Keratinocyte (primary cell): ENCODE measurements at regions not wholly inside any gene's neighbourhood (a gene's known extent, or its start where the extent isn't known, plus 50 kb on each side); places are given as distances from the start of the nearest gene placed in this dataset.

Source experiments
- DNase-seq: peaks from one replicate; pipeline ENCODE4 v3.0.0-alpha.2; 2011; ENCODE audit warnings: low read depth, missing footprints, low spot score
- FAIRE-seq: peaks from 2 replicates; lab custom pipeline; 2011; peaks lifted over from hg19 to GRCh38; lab: Jason Lieb, UNC
- H2AFZ ChIP-seq: 2 replicates; pipeline ENCODE4 v1.6.0; 2012; ENCODE audit warnings: low read length, control low read depth, inconsistent platforms; ENCODE audit not compliant: control insufficient read depth
- H3K27ac ChIP-seq: 2 replicates; pipeline ENCODE4 v1.5.1; 2011; ENCODE audit warnings: low read length; ENCODE audit not compliant: control insufficient read depth, insufficient read depth
- H3K27me3 ChIP-seq: 3 replicates; pipeline ENCODE4 v1.6.0; 2011; ENCODE audit warnings: low read length; ENCODE audit not compliant: control insufficient read depth, insufficient read depth; ENCODE audit errors: extremely low read depth
- H3K36me3 ChIP-seq, 2 experiments: 2 replicates in 1 of 2; 3 replicates in 1 of 2; pipeline ENCODE4 v1.5.1; 2011; ENCODE audit warnings: low read length in 2 of 2, mild to moderate bottlenecking in 1 of 2; ENCODE audit not compliant: control insufficient read depth in 2 of 2, insufficient read depth in 2 of 2; ENCODE audit errors: extremely low read depth in 1 of 2
- H3K4me1 ChIP-seq: 3 replicates; pipeline ENCODE4 v1.5.1; 2011; ENCODE audit warnings: low read length; ENCODE audit not compliant: control insufficient read depth, insufficient read depth; ENCODE audit errors: extremely low read depth
- H3K4me2 ChIP-seq: 3 replicates; pipeline ENCODE4 v1.6.0; 2011; ENCODE audit warnings: low read depth, low read length; ENCODE audit not compliant: control insufficient read depth, insufficient read depth; ENCODE audit errors: extremely low read depth
- H3K4me3 ChIP-seq, 3 experiments: fragments of 200-600 bp in 1 of 3; sonication (generic) in 1 of 3; 2 replicates in 2 of 3; 3 replicates in 1 of 3; pipeline ENCODE4 v1.5.1; 2011 to 2016; ENCODE audit warnings: low read length in 3 of 3, mild to moderate bottlenecking in 3 of 3, control low read depth in 2 of 3, inconsistent platforms in 1 of 3, low read depth in 1 of 3, mixed read lengths in 1 of 3, mixed run types in 1 of 3, moderate library complexity in 1 of 3; ENCODE audit not compliant: control insufficient read depth in 2 of 3, insufficient read depth in 2 of 3; ENCODE audit errors: extremely low read depth in 1 of 3
- H3K79me2 ChIP-seq: 2 replicates; pipeline ENCODE4 v1.6.0; 2012; ENCODE audit warnings: low read length; ENCODE audit not compliant: control insufficient read depth, insufficient read depth
- H3K9ac ChIP-seq: 3 replicates; pipeline ENCODE4 v1.6.0; 2011; ENCODE audit warnings: low read length; ENCODE audit not compliant: control insufficient read depth, insufficient read depth; ENCODE audit errors: extremely low read depth
- H3K9me1 ChIP-seq: 3 replicates; pipeline ENCODE4 v1.6.0; 2011; ENCODE audit warnings: low read length; ENCODE audit not compliant: control insufficient read depth, insufficient read depth; ENCODE audit errors: extremely low read depth
- H3K9me3 ChIP-seq: 2 replicates; pipeline ENCODE4 v1.5.1; 2012; ENCODE audit warnings: low read depth, low read length; ENCODE audit not compliant: control insufficient read depth
- H4K20me1 ChIP-seq: 3 replicates; pipeline ENCODE4 v1.6.0; 2011; ENCODE audit warnings: low read length; ENCODE audit not compliant: control insufficient read depth, insufficient read depth; ENCODE audit errors: extremely low read depth
- EZH2 ChIP-seq: IDR thresholded peaks from one replicate; pipeline ENCODE4 v1.6.1; 2012; ENCODE audit warnings: inconsistent platforms, mild to moderate bottlenecking, low read length, moderate library complexity
- dilution Hi-C: fragments of 300-500 bp; cut with MboI; formaldehyde crosslinking; loops from one replicate; pipeline ENCODE4 v1.7.0; 2020; ENCODE audit warnings: low sequenced_read_pairs; ENCODE audit not compliant: extremely low pct_ligation_motif_present
- TF ChIP-seq, protein P1 (sequence below), 3 experiments: IDR thresholded peaks in 1 of 3; conservative IDR thresholded peaks in 1 of 3; optimal IDR thresholded peaks in 1 of 3; 2 replicates in 2 of 3; 3 replicates in 1 of 3; pipeline versions ENCODE3 to v1.5.1; 2011; ENCODE audit warnings: low read length in 3 of 3, mild to moderate bottlenecking in 3 of 3, moderate library complexity in 2 of 3, control low read depth in 1 of 3, inconsistent platforms in 1 of 3; ENCODE audit not compliant: insufficient read depth in 2 of 3; ENCODE audit errors: extremely low read depth in 1 of 3

DNA sequence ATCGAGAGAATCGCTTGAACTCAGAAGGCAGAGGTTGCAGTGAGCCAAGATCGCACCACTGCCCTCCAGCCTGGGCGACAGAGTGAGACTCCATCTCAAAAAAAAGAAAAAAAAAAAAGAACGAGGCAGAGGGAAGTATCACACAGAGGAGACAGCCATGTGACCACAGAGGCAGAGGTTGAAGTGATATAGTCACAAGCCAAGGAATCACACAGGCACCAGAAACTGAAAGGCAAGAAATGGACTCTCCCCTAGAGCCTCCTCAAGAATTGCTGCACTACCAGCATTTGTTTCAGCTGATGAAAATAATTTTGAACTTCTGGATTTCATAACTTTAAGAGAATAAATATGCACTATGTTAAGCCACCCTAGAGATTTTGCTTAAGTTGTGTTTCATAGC, 459.6 kb downstream of the PTPRC start:
- Histone ChIP-seq H3K9me3 (no peaks in the 10 kb centered on the region), H3K27ac (no peak overlapping the region), H3K27me3 (no peaks in the 10 kb centered on the region), H3K36me3 (no peaks in the 10 kb centered on the region), H3K4me1 (no peaks in the 10 kb centered on the region), H3K9me1 (no peaks in the 10 kb centered on the region), H3K79me2 (no peaks in the 10 kb centered on the region), H3K9ac (no peak overlapping the region), H3K4me2 (no peak overlapping the region), H4K20me1 (no peaks in the 10 kb centered on the region), H2AFZ (no peak overlapping the region), H3K4me3 (no peak overlapping the region)
- dilution Hi-C loops: no loop called here
- TF ChIP-seq EZH2: no peak
- TF ChIP-seq, protein P1, sequence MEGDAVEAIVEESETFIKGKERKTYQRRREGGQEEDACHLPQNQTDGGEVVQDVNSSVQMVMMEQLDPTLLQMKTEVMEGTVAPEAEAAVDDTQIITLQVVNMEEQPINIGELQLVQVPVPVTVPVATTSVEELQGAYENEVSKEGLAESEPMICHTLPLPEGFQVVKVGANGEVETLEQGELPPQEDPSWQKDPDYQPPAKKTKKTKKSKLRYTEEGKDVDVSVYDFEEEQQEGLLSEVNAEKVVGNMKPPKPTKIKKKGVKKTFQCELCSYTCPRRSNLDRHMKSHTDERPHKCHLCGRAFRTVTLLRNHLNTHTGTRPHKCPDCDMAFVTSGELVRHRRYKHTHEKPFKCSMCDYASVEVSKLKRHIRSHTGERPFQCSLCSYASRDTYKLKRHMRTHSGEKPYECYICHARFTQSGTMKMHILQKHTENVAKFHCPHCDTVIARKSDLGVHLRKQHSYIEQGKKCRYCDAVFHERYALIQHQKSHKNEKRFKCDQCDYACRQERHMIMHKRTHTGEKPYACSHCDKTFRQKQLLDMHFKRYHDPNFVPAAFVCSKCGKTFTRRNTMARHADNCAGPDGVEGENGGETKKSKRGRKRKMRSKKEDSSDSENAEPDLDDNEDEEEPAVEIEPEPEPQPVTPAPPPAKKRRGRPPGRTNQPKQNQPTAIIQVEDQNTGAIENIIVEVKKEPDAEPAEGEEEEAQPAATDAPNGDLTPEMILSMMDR (optimal IDR thresholded peaks at IDR 0.05 in 1 of 3, IDR thresholded peaks at IDR 0.05 in 1 of 3, conservative IDR thresholded peaks at IDR 0.05 in 1 of 3; ENCODE audit: extremely low read depth in 1 of 3, insufficient read depth in 2 of 3, low read length in 3 of 3): no peak
- DNase-seq (no peak), FAIRE-seq (no peak)

DNA sequence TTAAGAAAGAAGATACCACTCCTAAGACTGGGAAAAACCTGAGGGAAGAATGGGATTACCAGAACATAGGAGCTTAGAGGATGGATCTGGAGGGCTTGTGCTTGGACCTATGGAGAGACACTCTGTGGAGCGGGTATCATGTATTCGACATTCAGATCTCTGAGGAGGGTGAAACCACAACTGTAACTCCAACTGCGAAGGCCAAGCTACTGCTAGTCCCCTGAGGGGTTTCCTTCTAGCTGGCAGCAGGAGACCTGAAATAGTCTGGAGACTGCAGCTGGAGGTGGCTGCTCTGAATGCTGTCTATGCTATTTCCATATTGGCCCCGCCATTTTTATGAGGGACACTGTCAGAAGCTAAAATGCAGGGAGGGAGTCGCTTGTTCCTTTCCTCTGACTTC, 462.3 kb downstream of the PTPRC start:
- Histone ChIP-seq H3K9ac (no peak overlapping the region), H3K9me3 (no peaks in the 10 kb centered on the region), H2AFZ (no peak overlapping the region), H3K4me3 (no peak overlapping the region), H3K9me1 (no peaks in the 10 kb centered on the region), H3K79me2 (no peaks in the 10 kb centered on the region), H3K36me3 (no peaks in the 10 kb centered on the region), H3K27me3 (no peaks in the 10 kb centered on the region), H3K27ac (no peak overlapping the region), H3K4me1 (no peaks in the 10 kb centered on the region), H3K4me2 (no peak overlapping the region), H4K20me1 (no peaks in the 10 kb centered on the region)
- dilution Hi-C loops: no loop called here
- no peak for TF ChIP-seq EZH2
- TF ChIP-seq, protein P1 (optimal IDR thresholded peaks at IDR 0.05 in 1 of 3, IDR thresholded peaks at IDR 0.05 in 1 of 3, conservative IDR thresholded peaks at IDR 0.05 in 1 of 3; ENCODE audit: extremely low read depth in 1 of 3, insufficient read depth in 2 of 3, low read length in 3 of 3): no peak
- no peak for DNase-seq
- no peak for FAIRE-seq
